Epithelial cell of esophagus (primary cell): ENCODE measurements at regions not wholly inside any gene's neighbourhood (a gene's known extent, or its start where the extent isn't known, plus 50 kb on each side); places are given as distances from the start of the nearest gene placed in this dataset.

ENCODE experiments used
- DNase-seq: peaks from one replicate; pipeline ENCODE4 v3.0.0; 2010; ENCODE audit warnings: low read depth
- H3K4me3 ChIP-seq: 2 replicates; pipeline ENCODE4 v1.5.1; 2011; ENCODE audit warnings: mild to moderate bottlenecking, low read length, control low read depth
- TF ChIP-seq, protein P1 (sequence below): IDR thresholded peaks from 2 replicates; pipeline ENCODE4 v1.5.1; 2011; ENCODE audit warnings: low read depth, mild to moderate bottlenecking, low read length, control low read depth, inconsistent platforms; ENCODE audit not compliant: insufficient read depth; ENCODE audit errors: missing control alignments

GRCh38 chr16:11424118-11424460 lies 78.8 kb downstream of the RMI2 start:
- H3K4me3 ChIP-seq = no peak overlapping the region
- no peak for DNase-seq
- TF ChIP-seq, protein P1, sequence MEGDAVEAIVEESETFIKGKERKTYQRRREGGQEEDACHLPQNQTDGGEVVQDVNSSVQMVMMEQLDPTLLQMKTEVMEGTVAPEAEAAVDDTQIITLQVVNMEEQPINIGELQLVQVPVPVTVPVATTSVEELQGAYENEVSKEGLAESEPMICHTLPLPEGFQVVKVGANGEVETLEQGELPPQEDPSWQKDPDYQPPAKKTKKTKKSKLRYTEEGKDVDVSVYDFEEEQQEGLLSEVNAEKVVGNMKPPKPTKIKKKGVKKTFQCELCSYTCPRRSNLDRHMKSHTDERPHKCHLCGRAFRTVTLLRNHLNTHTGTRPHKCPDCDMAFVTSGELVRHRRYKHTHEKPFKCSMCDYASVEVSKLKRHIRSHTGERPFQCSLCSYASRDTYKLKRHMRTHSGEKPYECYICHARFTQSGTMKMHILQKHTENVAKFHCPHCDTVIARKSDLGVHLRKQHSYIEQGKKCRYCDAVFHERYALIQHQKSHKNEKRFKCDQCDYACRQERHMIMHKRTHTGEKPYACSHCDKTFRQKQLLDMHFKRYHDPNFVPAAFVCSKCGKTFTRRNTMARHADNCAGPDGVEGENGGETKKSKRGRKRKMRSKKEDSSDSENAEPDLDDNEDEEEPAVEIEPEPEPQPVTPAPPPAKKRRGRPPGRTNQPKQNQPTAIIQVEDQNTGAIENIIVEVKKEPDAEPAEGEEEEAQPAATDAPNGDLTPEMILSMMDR = no peak

DNA sequence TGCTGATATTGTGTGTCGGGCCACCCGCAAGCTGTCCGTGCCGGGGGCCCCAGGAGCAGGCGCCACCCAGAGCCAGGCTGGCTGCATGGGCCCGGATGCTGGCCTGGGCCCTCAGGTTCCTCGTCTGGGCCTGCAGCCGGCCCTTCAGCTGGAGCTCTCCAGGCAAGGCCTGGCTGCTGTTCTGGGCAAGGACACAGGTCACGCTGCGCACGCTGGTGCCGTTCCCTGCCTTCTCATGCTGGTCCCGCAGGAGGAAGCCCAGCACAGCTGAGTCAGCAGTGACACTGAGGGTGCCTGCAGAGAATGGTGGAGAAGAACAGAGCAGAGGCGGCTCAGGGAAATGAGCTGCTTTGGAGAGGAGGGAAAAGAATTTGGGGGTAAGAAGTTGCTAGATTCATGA lies 79.9 kb downstream of the RMI2 start:
- H3K4me3 ChIP-seq = no peak overlapping the region
- TF ChIP-seq, protein P1 = no peak
- DNase-seq = no peak

GRCh38 chr16:11428623-11428953 lies 83.3 kb downstream of the RMI2 start:
- DNase-seq = no peak
- TF ChIP-seq, protein P1 = no peak
- no peak overlapping the region for H3K4me3 ChIP-seq

GRCh38 chr16:11429123-11429522 lies 83.9 kb downstream of the RMI2 start:
- H3K4me3 ChIP-seq = no peak overlapping the region
- TF ChIP-seq, protein P1 = no peak
- no peak for DNase-seq

- TF ChIP-seq, protein P1 = no peak
- DNase-seq = no peak
- H3K4me3 ChIP-seq = no peak overlapping the region
These were observed 84.6 kb downstream of the RMI2 start for GRCh38 chr16:11429823-11430222.

- no peak for DNase-seq
- H3K4me3 ChIP-seq = no peak overlapping the region
- TF ChIP-seq, protein P1 = no peak
These were observed 85.5 kb downstream of the RMI2 start for GRCh38 chr16:11430601-11431317.

DNA sequence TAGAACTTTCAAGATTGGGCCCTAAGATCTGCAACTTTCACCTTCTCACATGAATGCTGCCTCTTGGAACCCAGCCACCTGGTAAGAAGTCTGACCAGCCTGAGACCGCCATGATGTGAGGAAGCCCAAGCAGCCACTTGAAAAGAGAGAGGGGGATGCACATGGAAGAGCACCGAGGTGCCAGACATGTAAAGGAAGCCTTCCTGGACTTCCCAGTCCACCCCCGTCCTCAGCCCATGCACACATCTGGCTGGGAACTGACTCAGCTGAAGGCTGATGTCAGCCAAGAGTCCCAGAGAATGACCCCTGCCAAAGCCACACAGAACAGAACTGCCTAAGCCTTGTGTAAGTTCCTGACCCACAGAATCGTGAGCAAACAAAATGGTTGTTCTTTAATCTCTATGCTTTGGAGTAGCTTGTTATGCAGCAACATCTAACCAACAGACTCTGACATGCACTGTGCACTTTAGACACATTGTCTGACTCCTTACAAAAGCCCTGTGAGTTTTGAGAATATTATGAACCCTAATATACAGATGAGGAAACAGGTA lies 86.7 kb downstream of the RMI2 start:
- DNase-seq = no peak
- no peak overlapping the region for H3K4me3 ChIP-seq
- TF ChIP-seq, protein P1 = no peak
